CD4-positive, alpha-beta T cell (primary cell): ENCODE measurements at regions not wholly inside any gene's neighbourhood (a gene's known extent, or its start where the extent isn't known, plus 50 kb on each side); places are given as distances from the start of the nearest gene placed in this dataset.
"Not testable (repeated sequence)": the region's sequence is repeated elsewhere in the genome, so short reads cannot be mapped to it uniquely, and the experiment has no call there.

Experiments used
- ATAC-seq: fragments of 200-7000 bp; cut with Tn5 transposase; one replicate; pipeline ENCODE4 v1.10.0; 2022; ENCODE audit warnings: mild to moderate bottlenecking; ENCODE audit not compliant: poor library complexity
- CTCF ChIA-PET: fragments of 350-600 bp; sonication (Branson Sonifier 250); formaldehyde crosslinking; loops from one replicate; lab custom pipeline; 2021; ENCODE audit warnings: antibody characterized with exemption, inconsistent platforms; lab: Charles Lee
- POLR2A ChIA-PET: fragments of 350-600 bp; sonication (Branson Sonifier 250); formaldehyde crosslinking; loops from one replicate; lab custom pipeline; 2021; ENCODE audit warnings: antibody characterized with exemption, inconsistent platforms; lab: Charles Lee
- DNase-seq, 14 experiments: peaks; one replicate each; pipeline ENCODE4 v3.0.0-alpha.2; 2013 to 2020; ENCODE audit warnings: mixed read lengths in 2 of 14
- H3K27ac ChIP-seq, 2 donors: one replicate each; pipeline versions ENCODE4 v1.5.1 to v1.7.0; 2013; ENCODE audit warnings: low read length in 2 of 2, low read depth in 1 of 2, mild to moderate bottlenecking in 1 of 2
- H3K27me3 ChIP-seq, 2 experiments: 1 replicate in 1 of 2; 2 replicates in 1 of 2; pipeline versions ENCODE4 v1.6.1 to v1.7.0; 2013; ENCODE audit warnings: low read length in 2 of 2, control low read depth in 1 of 2, mild to moderate bottlenecking in 1 of 2, moderate library complexity in 1 of 2; ENCODE audit not compliant: insufficient read depth in 2 of 2, control insufficient read depth in 1 of 2
- H3K36me3 ChIP-seq: one replicate; pipeline ENCODE4 v1.6.1; 2013; ENCODE audit warnings: low read length, control low read depth; ENCODE audit not compliant: insufficient read depth
- H3K4me1 ChIP-seq: one replicate; pipeline ENCODE4 v1.6.1; 2013; ENCODE audit warnings: low read length, control low read depth; ENCODE audit not compliant: insufficient read depth
- H3K4me3 ChIP-seq: one replicate; pipeline ENCODE4 v1.5.1; 2013; ENCODE audit warnings: mild to moderate bottlenecking, low read length, moderate library complexity
- H3K9me3 ChIP-seq, 2 experiments: 1 replicate in 1 of 2; 2 replicates in 1 of 2; pipeline versions ENCODE4 v1.6.1 to v1.7.0; 2013; ENCODE audit warnings: low read length in 2 of 2, mild to moderate bottlenecking in 2 of 2, control low read depth in 1 of 2, moderate library complexity in 1 of 2; ENCODE audit not compliant: control insufficient read depth in 1 of 2, insufficient read depth in 1 of 2
- H3K27ac Mint-ChIP-seq: one replicate; pipeline ENCODE4 v1.8.0; 2020; ENCODE audit warnings: mixed read lengths
- H3K27me3 Mint-ChIP-seq: one replicate; pipeline ENCODE4 v1.8.0; 2021; ENCODE audit warnings: mixed read lengths
- H3K36me3 Mint-ChIP-seq: one replicate; pipeline ENCODE4 v1.8.0; 2021; ENCODE audit warnings: low read depth, mixed read lengths
- H3K4me1 Mint-ChIP-seq: one replicate; pipeline ENCODE4 v1.8.0; 2021; ENCODE audit warnings: low read depth, mixed read lengths
- H3K4me3 Mint-ChIP-seq: one replicate; pipeline ENCODE4 v1.8.0; 2020; ENCODE audit warnings: mild to moderate bottlenecking, mixed read lengths
- H3K9me3 Mint-ChIP-seq: one replicate; pipeline ENCODE4 v1.8.0; 2020; ENCODE audit warnings: mixed read lengths
- CTCF ChIP-seq: fragments of 200-600 bp; IDR thresholded peaks from one replicate; pipeline ENCODE4 v1.8.0; 2022; ENCODE audit warnings: antibody characterized with exemption, mild to moderate bottlenecking
- intact Hi-C, 2 experiments: fragments of 100-400 bp; cut with DNase I in 1 of 2; cut with micrococcal nuclease in 1 of 2; formaldehyde crosslinking; loops; one replicate each; pipeline versions ENCODE4 v1.15.1 to v1.9.0; 2023 to 2025; cut with DNase I, micrococcal nuclease

GRCh38 chr7:65285906-65286864 is 87.5 kb upstream of the ZNF92 start:
- H3K27me3 ChIP-seq: no peaks in the 10 kb centered on the region
- TF ChIP-seq CTCF: no peak
- intact Hi-C loops: no loop called here
- POLR2A ChIA-PET: no interaction called here
- H3K4me3 Mint-ChIP-seq: no peak overlapping the region
- no peak overlapping the region for H3K27ac Mint-ChIP-seq
- peaks cover 4% of the 10 kb centered on the region for H3K9me3 Mint-ChIP-seq
- H3K27me3 Mint-ChIP-seq: peaks cover 10% of the 10 kb centered on the region
- H3K36me3 Mint-ChIP-seq: no peaks in the 10 kb centered on the region
- H3K4me1 ChIP-seq: no peaks in the 10 kb centered on the region
- H3K4me3 ChIP-seq: no peak overlapping the region
- DNase-seq: no peak
- no peak overlapping the region for H3K27ac ChIP-seq
- no peaks in the 10 kb centered on the region for H3K4me1 Mint-ChIP-seq
- ATAC-seq: no peak
- H3K9me3 ChIP-seq: no peaks in the 10 kb centered on the region
- CTCF ChIA-PET: no interaction called here
- H3K36me3 ChIP-seq: no peaks in the 10 kb centered on the region

- H3K4me1 ChIP-seq, H3K27ac Mint-ChIP-seq, POLR2A ChIA-PET, H3K4me3 Mint-ChIP-seq, H3K36me3 ChIP-seq, ATAC-seq, H3K9me3 Mint-ChIP-seq, H3K4me3 ChIP-seq, intact Hi-C loops, H3K27me3 ChIP-seq, H3K9me3 ChIP-seq, H3K4me1 Mint-ChIP-seq, DNase-seq, H3K27ac ChIP-seq, H3K36me3 Mint-ChIP-seq, CTCF ChIA-PET: not testable (repeated sequence)
- H3K27me3 Mint-ChIP-seq: peaks cover 16% of the 10 kb centered on the region
Observed at GRCh38 chr7:65285241-65285640, 88.4 kb upstream of the ZNF92 start.

GRCh38 chr7:65279795-65280194 is 93.9 kb upstream of the ZNF92 start:
- ATAC-seq: no peak
- peaks cover 1% of the 10 kb centered on the region for H3K36me3 Mint-ChIP-seq
- DNase-seq: no peak

More at GRCh38 chr7:65279795-65280194, 93.9 kb upstream of the ZNF92 start:
- ChIA-PET POLR2A (no interaction called here), CTCF (no interaction called here)
- H3K27me3 ChIP-seq: peaks cover 4 to 5% of the 10 kb centered on the region in 2 experiments
- no peaks in the 10 kb centered on the region for H3K4me1 Mint-ChIP-seq
- no peak for TF ChIP-seq CTCF
- H3K4me1 ChIP-seq: no peaks in the 10 kb centered on the region
- intact Hi-C loops: no loop called here
- H3K4me3 ChIP-seq: no peak overlapping the region
- H3K9me3 ChIP-seq: peaks cover 4 to 14% of the 10 kb centered on the region in 2 experiments
- no peak overlapping the region for H3K4me3 Mint-ChIP-seq
- no peaks in the 10 kb centered on the region for H3K36me3 ChIP-seq
- H3K9me3 Mint-ChIP-seq: peaks cover 7% of the 10 kb centered on the region
- no peak overlapping the region for H3K27ac Mint-ChIP-seq
- peaks cover 35% of the 10 kb centered on the region for H3K27me3 Mint-ChIP-seq
- no peak overlapping the region for H3K27ac ChIP-seq
